GM19351 (cell line): ENCODE measurements at regions not wholly inside any gene's neighbourhood (a gene's known extent, or its start where the extent isn't known, plus 50 kb on each side); places are given as distances from the start of the nearest gene placed in this dataset.

Experiments
- ATAC-seq: cut with Tn5 transposase; IDR thresholded peaks from one replicate; pipeline ENCODE4 v1.9.1; 2021; ENCODE audit warnings: mild to moderate bottlenecking, moderate library complexity; ENCODE audit not compliant: unreplicated experiment

DNA sequence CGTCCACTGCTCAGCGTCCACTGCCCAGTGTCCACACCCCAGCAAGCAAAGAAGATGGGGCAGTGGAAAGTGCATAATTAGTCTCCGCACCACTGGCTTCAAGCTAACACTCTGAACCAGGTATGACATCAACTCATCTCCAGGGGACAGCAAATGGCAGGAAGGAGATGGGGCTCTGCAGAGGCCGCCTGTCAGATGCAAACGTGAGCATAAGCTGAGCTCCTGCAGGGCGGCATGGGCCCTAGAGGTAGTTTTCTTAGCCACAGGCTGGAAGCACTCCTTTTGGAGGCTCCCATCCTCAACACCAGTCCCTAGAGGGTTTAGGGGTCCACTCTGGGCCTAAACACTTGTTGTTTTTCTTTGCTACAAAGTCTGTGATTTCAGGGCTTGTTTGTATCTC, 335.8 kb upstream of the MKI67 start:
- ATAC-seq = no peak

- ATAC-seq = no peak
Observed at GRCh38 chr10:128462844-128463243, 336.6 kb upstream of the MKI67 start.

- no peak for ATAC-seq
Observed at GRCh38 chr10:128463991-128464760, 338.0 kb upstream of the MKI67 start.

DNA sequence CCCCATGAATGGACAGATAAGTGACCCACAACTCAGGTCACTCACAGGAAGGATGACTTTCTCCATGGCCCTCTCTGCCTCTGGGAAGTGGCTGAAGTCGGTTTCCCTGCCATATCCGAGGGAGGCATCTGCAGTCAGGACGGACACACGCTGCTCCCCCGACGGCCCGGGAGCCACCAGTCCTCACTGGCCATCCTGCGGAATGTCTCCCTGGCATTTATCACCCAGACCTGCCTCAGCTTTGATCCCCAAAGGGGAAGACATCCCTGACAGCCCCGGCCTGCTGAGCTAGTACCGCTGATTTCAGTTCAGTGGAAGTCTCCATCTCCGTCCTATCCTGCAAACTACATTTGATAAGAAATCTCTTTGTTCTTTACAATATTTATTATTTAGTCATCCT, 339.5 kb upstream of the MKI67 start:
- no peak for ATAC-seq

DNA sequence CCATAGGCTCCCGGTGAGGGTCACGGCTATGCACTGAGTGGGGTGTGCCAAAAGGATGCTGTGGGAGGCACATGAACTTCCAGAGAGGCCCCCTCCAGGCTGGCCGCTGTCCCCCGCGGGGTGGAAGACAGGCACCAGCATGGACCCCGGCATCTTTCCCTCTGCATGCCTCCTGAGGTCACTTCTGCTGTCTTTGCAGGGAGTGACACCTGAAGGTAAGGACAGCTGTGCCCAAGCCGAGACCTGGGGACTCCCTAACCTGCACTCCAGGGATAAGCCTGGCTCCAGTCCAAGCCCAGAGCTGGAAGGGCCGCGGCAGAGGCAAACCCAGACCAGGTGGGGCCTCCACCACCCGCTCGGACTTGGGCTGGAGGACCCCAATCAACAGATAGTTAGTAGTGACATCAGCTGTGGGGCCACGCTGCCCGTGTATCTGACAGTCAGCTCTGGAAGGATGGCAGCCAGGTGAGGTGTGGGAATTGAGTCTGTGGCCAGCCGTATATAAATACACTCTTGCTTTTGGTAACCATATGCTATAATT, 340.7 kb upstream of the MKI67 start:
- no peak for ATAC-seq

GRCh38 chr10:128468462-128468861, 342.2 kb upstream of the MKI67 start:
- ATAC-seq = no peak

- ATAC-seq = no peak
Observed at GRCh38 chr10:128469515-128469914, 343.3 kb upstream of the MKI67 start.

- ATAC-seq = no peak
Observed at GRCh38 chr10:128470321-128470965, 344.2 kb upstream of the MKI67 start.

GRCh38 chr10:128471151-128471550, 344.9 kb upstream of the MKI67 start:
- ATAC-seq = no peak

- no peak for ATAC-seq
Observed at GRCh38 chr10:128472196-128472595, 346.0 kb upstream of the MKI67 start.

DNA sequence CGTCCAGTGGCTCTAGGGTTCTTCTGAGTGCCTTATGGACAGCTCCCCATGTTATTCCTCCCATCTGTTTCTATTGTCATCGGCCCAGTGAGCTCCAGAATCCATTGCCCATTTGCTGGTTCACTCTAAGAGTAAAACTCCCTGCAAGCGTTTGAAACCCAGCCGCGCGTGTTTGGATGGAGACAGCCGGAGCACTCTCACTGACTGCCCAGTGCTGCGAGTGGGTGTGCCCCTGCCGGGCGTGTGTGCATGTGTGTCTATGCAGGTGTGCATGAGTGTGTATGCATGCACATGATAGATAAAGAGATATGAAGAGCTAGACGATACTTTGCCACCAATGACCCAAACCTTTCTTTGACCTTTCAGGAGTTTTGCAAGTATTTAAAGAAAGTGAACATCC, 347.2 kb upstream of the MKI67 start:
- no peak for ATAC-seq

DNA sequence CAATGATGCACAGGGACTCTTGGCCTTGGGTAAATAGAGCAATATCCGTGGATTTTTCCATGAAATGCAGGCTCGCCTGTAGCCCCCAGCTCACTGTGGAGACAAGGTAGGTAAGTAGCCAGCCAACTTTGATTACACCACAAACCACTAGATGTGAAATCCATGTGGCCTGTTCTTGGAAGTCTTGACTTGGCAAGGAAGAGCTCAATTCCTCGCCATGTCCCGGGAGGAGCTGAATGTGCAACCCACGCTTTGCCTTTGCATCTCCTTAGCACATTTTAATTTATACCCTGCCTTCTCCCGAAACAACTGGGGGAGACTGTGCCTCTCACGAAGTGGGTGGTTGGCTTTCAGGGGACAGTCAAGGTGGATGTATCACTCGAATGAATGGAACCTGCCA, 347.7 kb upstream of the MKI67 start:
- no peak for ATAC-seq

- ATAC-seq = no peak
Observed at GRCh38 chr10:128474571-128474970, 348.3 kb upstream of the MKI67 start.

GRCh38 chr10:128475686-128476367, 349.6 kb upstream of the MKI67 start:
- no peak for ATAC-seq

DNA sequence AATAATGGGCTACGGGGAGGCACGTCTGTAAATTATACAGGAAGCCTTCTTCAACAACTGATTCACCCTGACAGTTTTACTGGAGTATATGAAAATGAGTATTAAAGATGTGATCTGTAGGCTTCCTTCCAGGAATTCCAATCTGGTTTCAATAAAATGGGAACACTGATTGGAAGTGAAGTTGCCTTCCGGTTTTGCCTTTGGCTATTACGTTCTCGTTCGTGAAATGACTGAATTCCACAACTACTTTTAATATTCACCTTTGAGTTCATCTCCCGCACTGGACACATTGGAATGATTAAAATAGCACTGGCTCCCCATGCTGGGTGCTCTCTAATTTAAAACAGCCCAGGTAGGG, 350.1 kb upstream of the MKI67 start:
- ATAC-seq = no peak

GRCh38 chr10:128476845-128477244, 350.6 kb upstream of the MKI67 start:
- ATAC-seq = no peak

GRCh38 chr10:128480601-128481000, 354.4 kb upstream of the MKI67 start:
- no peak for ATAC-seq

GRCh38 chr10:128481152-128481840, 355.1 kb upstream of the MKI67 start:
- ATAC-seq = no peak

- no peak for ATAC-seq
Observed at GRCh38 chr10:128482052-128482451, 355.8 kb upstream of the MKI67 start.

DNA sequence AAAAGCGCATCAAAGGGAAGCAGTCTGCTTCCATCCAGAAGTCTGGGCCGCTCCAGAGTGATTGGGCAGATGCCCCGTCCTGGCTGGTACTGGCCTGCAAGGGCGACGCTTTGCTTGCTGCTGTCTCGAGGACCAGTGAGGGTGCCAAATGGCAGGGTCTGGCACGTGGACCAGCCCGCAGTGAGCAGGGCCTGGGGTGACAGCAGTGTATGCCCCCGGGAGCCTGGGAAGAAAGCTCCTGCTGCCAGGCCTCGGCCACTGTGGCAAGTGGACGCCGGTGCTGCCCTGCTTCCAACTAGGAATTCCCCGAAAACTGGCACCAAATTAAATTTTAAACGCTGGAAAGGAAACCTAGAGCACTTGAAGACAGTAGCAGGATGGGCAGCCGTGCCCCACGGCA, 357.0 kb upstream of the MKI67 start:
- no peak for ATAC-seq

DNA sequence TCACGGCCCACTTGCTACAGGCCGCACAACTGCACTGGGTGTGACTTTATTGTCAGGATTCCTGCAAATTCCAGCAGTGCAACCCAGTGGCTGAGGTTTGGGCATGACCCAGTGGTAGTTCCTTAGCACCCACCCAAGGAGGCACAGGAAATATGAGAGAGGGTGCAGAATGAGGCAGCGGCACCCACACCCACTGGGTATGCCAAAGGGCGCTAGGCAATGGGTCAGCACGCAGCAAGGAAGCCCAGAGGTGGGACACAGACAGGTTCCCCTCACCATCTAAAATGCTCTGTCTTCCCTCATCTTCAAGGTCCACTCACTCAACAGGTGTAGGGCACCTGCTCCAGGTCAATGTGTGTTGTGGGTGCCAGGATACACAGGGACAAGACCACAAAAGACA, 357.8 kb upstream of the MKI67 start:
- ATAC-seq = no peak
